H1 (cell line): ENCODE measurements at regions not wholly inside any gene's neighbourhood (a gene's known extent, or its start where the extent isn't known, plus 50 kb on each side); places are given as distances from the start of the nearest gene placed in this dataset.

Source experiments
- CTCF ChIA-PET: fragments of 300-600 bp; sonication (Branson Sonifier 250); formaldehyde crosslinking; loops from one replicate; lab custom pipeline; 2021; ENCODE audit not compliant: partially characterized antibody; lab: Charles Lee
- POLR2A ChIA-PET: fragments of 300-600 bp; sonication (Branson Sonifier 250); formaldehyde crosslinking; loops from one replicate; lab custom pipeline; 2021; ENCODE audit warnings: inconsistent platforms; ENCODE audit not compliant: partially characterized antibody; lab: Charles Lee
- DNase-seq, 2 experiments: peaks; one replicate each; pipeline versions ENCODE4 v3.0.0 to v3.0.0-alpha.2; 2010 to 2022; ENCODE audit warnings: low spot score in 2 of 2, low read depth in 1 of 2, mixed read lengths in 1 of 2
- FAIRE-seq: peaks from 2 replicates; lab custom pipeline; 2011; peaks lifted over from hg19 to GRCh38; lab: Jason Lieb, UNC
- H2AFZ ChIP-seq: 2 replicates; pipeline ENCODE4 v1.8.1; 2012; ENCODE audit warnings: low read length, inconsistent platforms
- H2AK5ac ChIP-seq: 2 replicates; pipeline ENCODE4 v1.6.1; 2013; ENCODE audit warnings: low read depth, low read length
- H2BK120ac ChIP-seq: replicated peaks from 2 replicates; pipeline ENCODE3; 2013; ENCODE audit warnings: low read depth, low read length, inconsistent platforms
- H2BK12ac ChIP-seq: 2 replicates; pipeline ENCODE4 v1.6.1; 2013; ENCODE audit warnings: low read depth, low read length
- H2BK15ac ChIP-seq: 2 replicates; pipeline ENCODE4 v1.6.1; 2013; ENCODE audit warnings: low read length
- H2BK20ac ChIP-seq: 2 replicates; pipeline ENCODE4 v1.6.1; 2013; ENCODE audit warnings: low read length
- H2BK5ac ChIP-seq: 2 replicates; pipeline ENCODE4 v1.6.1; 2013; ENCODE audit warnings: low read depth, low read length
- H3K14ac ChIP-seq: 2 replicates; pipeline ENCODE4 v1.6.1; 2013; ENCODE audit warnings: inconsistent platforms; ENCODE audit not compliant: insufficient read length
- H3K18ac ChIP-seq: 2 replicates; pipeline ENCODE4 v1.6.1; 2013; ENCODE audit warnings: low read length; ENCODE audit errors: extremely low read depth
- H3K23ac ChIP-seq: 2 replicates; pipeline ENCODE4 v1.6.1; 2013; ENCODE audit warnings: inconsistent platforms; ENCODE audit not compliant: insufficient read length
- H3K23me2 ChIP-seq: 2 replicates; pipeline ENCODE4 v1.6.1; 2013; ENCODE audit warnings: low read depth, low read length
- H3K27ac ChIP-seq: 2 replicates; pipeline ENCODE4 v1.6.1; 2011; ENCODE audit warnings: low read depth, low read length, inconsistent platforms
- H3K27me3 ChIP-seq, 4 experiments: replicated peaks in 1 of 4; 1 replicate in 1 of 4; 2 replicates in 3 of 4; pipeline versions ENCODE4 v1.6.1 to v1.8.1; 2011 to 2013; ENCODE audit warnings: low read length in 3 of 4, mild to moderate bottlenecking in 3 of 4, inconsistent platforms in 2 of 4, mixed read lengths in 2 of 4, moderate library complexity in 1 of 4; ENCODE audit not compliant: control insufficient read depth in 3 of 4, insufficient read depth in 3 of 4; ENCODE audit errors: extremely low read depth in 1 of 4
- H3K36me3 ChIP-seq, 4 experiments: 2 replicates each; pipeline versions ENCODE4 v1.6.1 to v1.8.1; 2011 to 2013; ENCODE audit warnings: mild to moderate bottlenecking in 4 of 4, low read length in 3 of 4, moderate library complexity in 2 of 4, control low read depth in 1 of 4, inconsistent platforms in 1 of 4; ENCODE audit not compliant: insufficient read depth in 4 of 4, control insufficient read depth in 2 of 4
- H3K4ac ChIP-seq: replicated peaks from 2 replicates; pipeline ENCODE3; 2013; ENCODE audit warnings: low read length, low read depth, mixed read lengths, inconsistent platforms; ENCODE audit not compliant: insufficient read length
- H3K4me1 ChIP-seq, 4 experiments: replicated peaks in 1 of 4; 1 replicate in 1 of 4; 2 replicates in 3 of 4; pipeline versions ENCODE4 v1.6.1 to v1.8.1; 2011 to 2013; ENCODE audit warnings: low read length in 3 of 4, inconsistent platforms in 2 of 4, mixed read lengths in 1 of 4; ENCODE audit not compliant: insufficient read depth in 4 of 4, control insufficient read depth in 3 of 4
- H3K4me2 ChIP-seq, 2 experiments: 2 replicates each; pipeline versions ENCODE4 v1.6.1 to v1.8.1; 2011 to 2013; ENCODE audit warnings: low read depth in 2 of 2, low read length in 2 of 2, control low read depth in 1 of 2, inconsistent platforms in 1 of 2, mild to moderate bottlenecking in 1 of 2; ENCODE audit not compliant: insufficient read depth in 1 of 2
- H3K4me3 ChIP-seq, 4 experiments: fragments of 200-600, 300-600 bp in 1 of 4; sonication (generic), shearing (Covaris generic), sonication (Bioruptor Twin) in 1 of 4; 2 replicates each; pipeline versions ENCODE4 v1.5.1 to v1.8.1; 2011 to 2016; ENCODE audit warnings: low read length in 4 of 4, low read depth in 3 of 4, control low read depth in 2 of 4, inconsistent platforms in 2 of 4, mild to moderate bottlenecking in 2 of 4, mixed read lengths in 1 of 4, moderate library complexity in 1 of 4; ENCODE audit not compliant: insufficient read depth in 2 of 4; ENCODE audit errors: extremely low read depth in 1 of 4
- H3K56ac ChIP-seq: replicated peaks from 2 replicates; pipeline ENCODE3; 2013; ENCODE audit warnings: low read depth, mild to moderate bottlenecking, mixed read lengths, low read length, inconsistent platforms; ENCODE audit not compliant: insufficient read length
- H3K79me1 ChIP-seq: 2 replicates; pipeline ENCODE4 v1.6.1; 2013; ENCODE audit warnings: low read depth, low read length, control low read depth
- H3K79me2 ChIP-seq, 2 experiments: 2 replicates each; pipeline versions ENCODE4 v1.6.1 to v1.8.1; 2012 to 2013; ENCODE audit warnings: low read length in 2 of 2, mild to moderate bottlenecking in 2 of 2, inconsistent platforms in 1 of 2; ENCODE audit not compliant: insufficient read depth in 2 of 2, control insufficient read depth in 1 of 2
- H3K9ac ChIP-seq, 4 experiments: replicated peaks in 1 of 4; 1 replicate in 1 of 4; 2 replicates in 3 of 4; pipeline versions ENCODE4 v1.6.1 to v1.8.1; 2011 to 2013; ENCODE audit warnings: low read depth in 3 of 4, low read length in 3 of 4, control low read depth in 2 of 4, mild to moderate bottlenecking in 2 of 4, moderate library complexity in 2 of 4, inconsistent platforms in 1 of 4; ENCODE audit errors: extremely low read depth in 1 of 4
- H3K9me3 ChIP-seq, 2 experiments: 2 replicates each; pipeline versions ENCODE4 v1.6.1 to v1.8.1; 2012 to 2013; ENCODE audit warnings: mild to moderate bottlenecking in 2 of 2, moderate library complexity in 2 of 2, control low read depth in 1 of 2, inconsistent platforms in 1 of 2, low read depth in 1 of 2, low read length in 1 of 2, mixed read lengths in 1 of 2; ENCODE audit not compliant: insufficient read depth in 2 of 2
- H4K20me1 ChIP-seq, 2 experiments: replicated peaks in 1 of 2; 2 replicates each; pipeline versions ENCODE3 to v1.8.1; 2011 to 2013; ENCODE audit warnings: inconsistent platforms in 2 of 2, low read length in 2 of 2, mild to moderate bottlenecking in 1 of 2; ENCODE audit not compliant: insufficient read depth in 2 of 2, control insufficient read depth in 1 of 2
- H4K5ac ChIP-seq: 2 replicates; pipeline ENCODE4 v1.6.1; 2013; ENCODE audit warnings: low read length, low read depth, mixed read lengths, inconsistent platforms; ENCODE audit not compliant: insufficient read length
- H4K8ac ChIP-seq: 2 replicates; pipeline ENCODE4 v1.8.0; 2013; ENCODE audit warnings: mild to moderate bottlenecking, moderate library complexity, low read length, inconsistent platforms; ENCODE audit not compliant: insufficient read depth; ENCODE audit errors: extremely low read depth
- H4K91ac ChIP-seq: replicated peaks from 2 replicates; pipeline ENCODE3; 2013; ENCODE audit warnings: low read length, mixed read lengths, inconsistent platforms; ENCODE audit not compliant: insufficient read length
- CREB1 ChIP-seq: IDR thresholded peaks from 2 replicates; pipeline ENCODE4 v1.6.1; 2012; ENCODE audit warnings: inconsistent platforms
- EGR1 ChIP-seq: IDR thresholded peaks from 2 replicates; pipeline ENCODE4 v1.6.1; 2011; ENCODE audit warnings: low read depth, low read length, borderline replicate concordance
- EZH2 ChIP-seq: fragments of 200-600 bp; sonication (generic); IDR thresholded peaks from 2 replicates; pipeline ENCODE4 v1.7.1; 2012; ENCODE audit warnings: low read depth, mild to moderate bottlenecking, moderate library complexity, low read length, inconsistent platforms; ENCODE audit not compliant: severe bottlenecking
- KDM4A ChIP-seq: IDR thresholded peaks from one replicate; pipeline ENCODE4 v1.7.1; 2012; ENCODE audit warnings: low read depth, mild to moderate bottlenecking, moderate library complexity, low read length, inconsistent platforms; ENCODE audit not compliant: severe bottlenecking
- MAFK ChIP-seq: IDR thresholded peaks from 2 replicates; pipeline ENCODE4 v1.6.1; 2012; ENCODE audit warnings: low read depth, mild to moderate bottlenecking, improper control_type of control experiment, low read length
- POLR2AphosphoS5 ChIP-seq: IDR thresholded peaks from 2 replicates; pipeline ENCODE4 v1.6.1; 2011; ENCODE audit warnings: low read depth, low read length
- SP1 ChIP-seq: IDR thresholded peaks from 2 replicates; pipeline ENCODE4 v1.6.1; 2011; ENCODE audit warnings: low read depth, low read length
- USF2 ChIP-seq: IDR thresholded peaks from 2 replicates; pipeline ENCODE4 v1.6.1; 2011; ENCODE audit warnings: low read length, improper control_type of control experiment
- WGBS, 2 experiments: shearing (Covaris generic) in 1 of 2; methylation state at CpG; one replicate each; pipeline versions ENCODE4 v1.1.6 to v1.1.7; 2013 to 2015; ENCODE audit warnings: low lambda C conversion rate in 2 of 2, mixed read lengths in 2 of 2, inconsistent platforms in 1 of 2, low coverage in 1 of 2, missing lambda C conversion rate in 1 of 2; ENCODE audit not compliant: insufficient replicate concordance in 2 of 2, insufficient coverage in 1 of 2, insufficient read length in 1 of 2; ENCODE audit errors: extremely low coverage in 1 of 2, missing lambda C conversion rate in 1 of 2; 5-methylcytosine and 5-hydroxymethylcytosine counted together

GRCh38 chr2:180925700-180926099, 54.7 kb upstream of the UBE2E3 start:
- POLR2A ChIA-PET = no interaction called here
- FAIRE-seq = no peak
- WGBS, 2 experiments = 88% methylated on average over 2 of the region's 2 CpGs; no CpG with 5 or more reads in 1 of the 2 experiments
- TF ChIP-seq EGR1 = no peak
- no peak for TF ChIP-seq CREB1
- TF ChIP-seq KDM4A = no peak
- TF ChIP-seq POLR2AphosphoS5 = no peak
- no peak for TF ChIP-seq EZH2
- TF ChIP-seq SP1 = no peak
- no peak for TF ChIP-seq MAFK
- no peak for TF ChIP-seq USF2

More at GRCh38 chr2:180925700-180926099, 54.7 kb upstream of the UBE2E3 start:
- no peak overlapping the region for H2BK120ac ChIP-seq
- H3K4ac ChIP-seq = no peak overlapping the region
- no peak overlapping the region for H3K23ac ChIP-seq
- H3K23me2 ChIP-seq = no peaks in the 10 kb centered on the region
- H3K36me3 ChIP-seq = no peaks in the 10 kb centered on the region
- no peaks in the 10 kb centered on the region for H3K9me3 ChIP-seq
- H4K5ac ChIP-seq = no peak overlapping the region
- no peak overlapping the region for H2BK5ac ChIP-seq
- no peaks in the 10 kb centered on the region for H3K27me3 ChIP-seq
- no peak overlapping the region for H2BK15ac ChIP-seq
- no peak for DNase-seq
- H3K4me2 ChIP-seq = no peak overlapping the region
- CTCF ChIA-PET = no interaction called here
- no peak overlapping the region for H3K14ac ChIP-seq
- H3K18ac ChIP-seq = no peak overlapping the region
- H3K4me3 ChIP-seq = no peak overlapping the region
- no peaks in the 10 kb centered on the region for H3K79me2 ChIP-seq
- H4K91ac ChIP-seq = no peak overlapping the region
- H3K4me1 ChIP-seq = no peaks in the 10 kb centered on the region
- no peak overlapping the region for H2BK20ac ChIP-seq
- H4K20me1 ChIP-seq = no peaks in the 10 kb centered on the region
- no peaks in the 10 kb centered on the region for H3K79me1 ChIP-seq
- H2BK12ac ChIP-seq = no peak overlapping the region
- no peak overlapping the region for H2AFZ ChIP-seq
- no peak overlapping the region for H3K27ac ChIP-seq
- H3K56ac ChIP-seq = no peak overlapping the region
- no peak overlapping the region for H4K8ac ChIP-seq
- no peak overlapping the region for H3K9ac ChIP-seq
- H2AK5ac ChIP-seq = no peak overlapping the region
